Esophagus muscularis mucosa (tissue), 4 donors: ENCODE measurements at regions not wholly inside any gene's neighbourhood (a gene's known extent, or its start where the extent isn't known, plus 50 kb on each side); places are given as distances from the start of the nearest gene placed in this dataset.

ENCODE experiments used
- DNase-seq: peaks from one replicate; pipeline ENCODE4 v3.0.0-alpha.2; 2017; ENCODE audit errors: extremely low spot score
- H3K27ac ChIP-seq, 4 donors: fragments of 200-600 bp; sonication (generic); replicated peaks in 1 of 4; 1 replicate in 3 of 4; 2 replicates in 1 of 4; pipeline ENCODE4 v1.5.1; 2016 to 2019; ENCODE audit warnings: mild to moderate bottlenecking in 1 of 4
- H3K27me3 ChIP-seq, 4 donors: fragments of 200-600 bp; sonication (generic); one replicate each; pipeline versions ENCODE4 v1.5.1 to v1.6.0; 2016 to 2019
- H3K36me3 ChIP-seq, 4 donors: fragments of 200-600 bp; sonication (generic); one replicate each; pipeline ENCODE4 v1.5.1; 2016 to 2019
- H3K4me1 ChIP-seq, 4 donors: fragments of 200-600 bp; sonication (generic); one replicate each; pipeline ENCODE4 v1.5.1; 2016 to 2019
- H3K4me3 ChIP-seq, 4 donors: fragments of 200-600 bp; sonication (generic); 1 replicate in 2 of 4; 2 replicates in 2 of 4; pipeline ENCODE4 v1.5.1; 2016 to 2019; ENCODE audit warnings: mild to moderate bottlenecking in 4 of 4, moderate library complexity in 1 of 4
- H3K9me3 ChIP-seq, 4 donors: fragments of 200-600 bp; sonication (generic); 1 replicate in 3 of 4; 2 replicates in 1 of 4; pipeline ENCODE4 v1.5.1; 2016 to 2019
- CTCF ChIP-seq, 3 experiments: fragments of 200-600 bp in 2 of 3; fragments of 450-650 bp in 1 of 3; sonication (generic) in 2 of 3; IDR thresholded peaks; one replicate each; pipeline ENCODE4 v1.5.1; 2017 to 2019; ENCODE audit warnings: antibody characterized with exemption in 3 of 3, mild to moderate bottlenecking in 2 of 3, moderate library complexity in 1 of 3
- EP300 ChIP-seq: sonication (generic); formaldehyde crosslinking; IDR thresholded peaks from one replicate; pipeline ENCODE4 v1.6.1; 2017; ENCODE audit warnings: antibody characterized with exemption
- POLR2A ChIP-seq: fragments of 450-650 bp; IDR thresholded peaks from one replicate; pipeline ENCODE4 v1.6.1; 2017; ENCODE audit warnings: antibody characterized with exemption, moderate library complexity, mild to moderate bottlenecking, low read depth
- POLR2AphosphoS5 ChIP-seq, 2 donors: sonication (generic); formaldehyde crosslinking; IDR thresholded peaks; one replicate each; pipeline ENCODE4 v1.6.1; 2017; ENCODE audit warnings: antibody characterized with exemption in 2 of 2
- WGBS: methylation state at CpG from one replicate; pipeline ENCODE4 v1.1.5; 2018; 5-methylcytosine and 5-hydroxymethylcytosine counted together
- intact Hi-C: fragments of 100-400 bp; cut with DNase I; formaldehyde crosslinking; loops from one replicate; pipeline ENCODE4 v1.15.1; 2023

GRCh38 chr2:136298631-136299030 is 180.7 kb upstream of the CXCR4 start:
- no peak for TF ChIP-seq CTCF (IDR thresholded peaks at IDR 0.05)
- no peak for TF ChIP-seq POLR2AphosphoS5 (IDR thresholded peaks at IDR 0.05)
- no peak for TF ChIP-seq EP300
- no peak for TF ChIP-seq POLR2A
- 92% methylated on average over 5 of the region's 5 CpGs for WGBS

GRCh38 chr2:136297994-136298393 is 180.0 kb upstream of the CXCR4 start:
- intact Hi-C loops, result no loop called here
- H3K4me1 ChIP-seq, result no peaks in the 10 kb centered on the region

More at GRCh38 chr2:136298631-136299030, 180.7 kb upstream of the CXCR4 start:
- H3K9me3 ChIP-seq, result no peaks in the 10 kb centered on the region
- no peaks in the 10 kb centered on the region for H3K36me3 ChIP-seq
- intact Hi-C loops, result no loop called here
- H3K4me3 ChIP-seq, result no peak overlapping the region
- H3K27me3 ChIP-seq, result no peaks in the 10 kb centered on the region
- no peaks in the 10 kb centered on the region for H3K4me1 ChIP-seq
- H3K27ac ChIP-seq, result no peak overlapping the region
- DNase-seq, result no peak

GRCh38 chr2:136297312-136297711 is 179.4 kb upstream of the CXCR4 start:
- H3K36me3 ChIP-seq, result no peaks in the 10 kb centered on the region
- DNase-seq, result peak; percentile 55
- no peak overlapping the region for H3K27ac ChIP-seq
- H3K27me3 ChIP-seq, result no peaks in the 10 kb centered on the region
- no peaks in the 10 kb centered on the region for H3K9me3 ChIP-seq
- H3K4me1 ChIP-seq, result no peaks in the 10 kb centered on the region
- intact Hi-C loops, result no loop called here
- WGBS, result 65% methylated on average over 3 of the region's 3 CpGs
- TF ChIP-seq EP300, result no peak
- no peak for TF ChIP-seq POLR2A
- no peak overlapping the region for H3K4me3 ChIP-seq

More at GRCh38 chr2:136297994-136298393, 180.0 kb upstream of the CXCR4 start:
- no peak overlapping the region for H3K4me3 ChIP-seq
- no peak overlapping the region for H3K27ac ChIP-seq
- TF ChIP-seq POLR2AphosphoS5 (IDR thresholded peaks at IDR 0.05), result no peak
- TF ChIP-seq POLR2A, result no peak
- no peak for TF ChIP-seq EP300
- TF ChIP-seq CTCF (IDR thresholded peaks at IDR 0.05), result no peak
- no peak for DNase-seq
- H3K9me3 ChIP-seq, result no peaks in the 10 kb centered on the region
- 92% methylated on average over 4 of the region's 4 CpGs for WGBS
- H3K36me3 ChIP-seq, result no peaks in the 10 kb centered on the region
- no peaks in the 10 kb centered on the region for H3K27me3 ChIP-seq

- H3K27me3 ChIP-seq, result no peaks in the 10 kb centered on the region
- H3K36me3 ChIP-seq, result no peaks in the 10 kb centered on the region
- H3K4me3 ChIP-seq, result no peak overlapping the region
- WGBS, result 58% methylated on average over 1 of the region's 1 CpG
- no peaks in the 10 kb centered on the region for H3K4me1 ChIP-seq
- intact Hi-C loops, result no loop called here
- no peak for DNase-seq
- H3K9me3 ChIP-seq, result peaks cover 0 to 8% (median 0%) of the 10 kb centered on the region in 4 donors
- TF ChIP-seq POLR2AphosphoS5 (IDR thresholded peaks at IDR 0.05) (no peak), CTCF (IDR thresholded peaks at IDR 0.05) (no peak), POLR2A (no peak), EP300 (no peak)
- H3K27ac ChIP-seq, result no peak overlapping the region
Observed at GRCh38 chr2:136295168-136295567, 177.2 kb upstream of the CXCR4 start.

- TF ChIP-seq POLR2AphosphoS5 (IDR thresholded peaks at IDR 0.05) (no peak), EP300 (no peak), CTCF (IDR thresholded peaks at IDR 0.05) (no peak), POLR2A (no peak)
- Histone ChIP-seq H3K27me3 (no peaks in the 10 kb centered on the region), H3K4me3 (no peak overlapping the region), H3K9me3 (peaks cover 0 to 8% (median 0%) of the 10 kb centered on the region in 4 donors), H3K27ac (no peak overlapping the region), H3K36me3 (no peaks in the 10 kb centered on the region), H3K4me1 (no peaks in the 10 kb centered on the region)
- intact Hi-C loops, result no loop called here
- peak; percentile 14 for DNase-seq
- 92% methylated on average over 4 of the region's 4 CpGs for WGBS
Observed at GRCh38 chr2:136291871-136292270, 173.9 kb upstream of the CXCR4 start.
